ENCODE measurements at regions not wholly inside any gene's neighbourhood (a gene's known extent, or its start where the extent isn't known, plus 50 kb on each side); places are given as distances from the start of the nearest gene placed in this dataset.

DNA sequence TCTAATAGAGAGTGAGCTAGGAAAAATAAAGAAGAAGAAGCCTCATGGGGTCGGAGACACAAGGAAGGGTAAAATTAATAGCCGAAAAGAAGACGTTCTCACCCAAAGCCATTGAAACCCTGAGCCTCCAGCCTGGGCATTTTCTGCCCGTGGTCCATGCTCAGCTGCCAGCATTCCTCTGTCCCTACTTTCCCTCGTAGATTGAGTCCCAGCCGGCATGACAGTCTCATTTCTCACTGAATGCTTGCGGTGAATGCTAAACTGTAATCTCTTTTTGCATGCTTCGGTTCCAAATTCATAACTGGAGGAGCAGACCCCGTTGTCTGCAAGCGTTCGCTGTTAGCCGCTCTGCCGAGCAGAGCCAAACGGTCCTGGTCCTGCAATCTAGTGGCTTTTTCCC lies 54.0 kb upstream of the COX10 start:
- no peak overlapping the region for H3K4me3 ChIP-seq (ENCODE audit: control extremely low read depth in 1 of 5, extremely low read depth in 1 of 5, insufficient read depth in 1 of 5, low read depth in 2 of 5, low read length in 4 of 5)
- no peak for TF ChIP-seq EZH2 (IDR thresholded peaks at IDR 0.05; ENCODE audit: borderline replicate concordance, insufficient read depth, low read depth, low read length, poor library complexity, severe bottlenecking)
- TF ChIP-seq, protein P1, sequence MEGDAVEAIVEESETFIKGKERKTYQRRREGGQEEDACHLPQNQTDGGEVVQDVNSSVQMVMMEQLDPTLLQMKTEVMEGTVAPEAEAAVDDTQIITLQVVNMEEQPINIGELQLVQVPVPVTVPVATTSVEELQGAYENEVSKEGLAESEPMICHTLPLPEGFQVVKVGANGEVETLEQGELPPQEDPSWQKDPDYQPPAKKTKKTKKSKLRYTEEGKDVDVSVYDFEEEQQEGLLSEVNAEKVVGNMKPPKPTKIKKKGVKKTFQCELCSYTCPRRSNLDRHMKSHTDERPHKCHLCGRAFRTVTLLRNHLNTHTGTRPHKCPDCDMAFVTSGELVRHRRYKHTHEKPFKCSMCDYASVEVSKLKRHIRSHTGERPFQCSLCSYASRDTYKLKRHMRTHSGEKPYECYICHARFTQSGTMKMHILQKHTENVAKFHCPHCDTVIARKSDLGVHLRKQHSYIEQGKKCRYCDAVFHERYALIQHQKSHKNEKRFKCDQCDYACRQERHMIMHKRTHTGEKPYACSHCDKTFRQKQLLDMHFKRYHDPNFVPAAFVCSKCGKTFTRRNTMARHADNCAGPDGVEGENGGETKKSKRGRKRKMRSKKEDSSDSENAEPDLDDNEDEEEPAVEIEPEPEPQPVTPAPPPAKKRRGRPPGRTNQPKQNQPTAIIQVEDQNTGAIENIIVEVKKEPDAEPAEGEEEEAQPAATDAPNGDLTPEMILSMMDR (IDR thresholded peaks at IDR 0.05), result no peak
- H4K20me1 ChIP-seq (ENCODE audit: control insufficient read depth, insufficient read depth, low read length, poor library complexity, severe bottlenecking), result no peaks in the 10 kb centered on the region
- intact Hi-C loops (cut with micrococcal nuclease), result no loop called here
- H3K9ac ChIP-seq (ENCODE audit: low read length), result no peak overlapping the region
- no peaks in the 10 kb centered on the region for H3K9me3 Mint-ChIP-seq (ENCODE audit: insufficient read depth)
- H3K27me3 ChIP-seq (replicated peaks in 1 of 4; ENCODE audit: control extremely low read depth in 1 of 4, control insufficient read depth in 3 of 4, insufficient read depth in 4 of 4, low read length in 3 of 4), result peaks cover 0 to 2% (median 0%) of the 10 kb centered on the region in 4 experiments
- no peaks in the 10 kb centered on the region for H3K36me3 ChIP-seq (replicated peaks in 1 of 2; ENCODE audit: control extremely low read depth in 1 of 2, control insufficient read depth in 1 of 2, extremely low read depth in 1 of 2, insufficient read depth in 2 of 2, low read length in 1 of 2)
- 89% methylated on average over 13 of the region's 14 CpGs for WGBS (ENCODE audit: insufficient coverage)
- DNase-seq, result no peak
- no peak overlapping the region for H2AFZ ChIP-seq (ENCODE audit: insufficient read depth, low read depth, low read length, poor library complexity, severe bottlenecking)
- peaks cover 14% of the 10 kb centered on the region for H3K4me1 Mint-ChIP-seq
- no peak overlapping the region for H3K4me3 Mint-ChIP-seq
- H3K27ac Mint-ChIP-seq, result no peak overlapping the region
- no peaks in the 10 kb centered on the region for H3K27me3 Mint-ChIP-seq
- H3K9me3 ChIP-seq (ENCODE audit: control extremely low read depth in 1 of 3, control insufficient read depth in 2 of 3, insufficient read depth in 1 of 3, low read length in 2 of 3), result peaks cover 0 to 3% (median 0%) of the 10 kb centered on the region in 3 donors
- CTCF ChIA-PET, result no interaction called here
- H3K27ac ChIP-seq (ENCODE audit: low read length in 2 of 2), result no peak overlapping the region
- POLR2A ChIA-PET, result no interaction called here
- peaks cover 8 to 9% of the 10 kb centered on the region in 2 donors for H3K4me1 ChIP-seq (ENCODE audit: control insufficient read depth in 2 of 2, insufficient read depth in 2 of 2, low read length in 2 of 2)
- H3K4me2 ChIP-seq (replicated peaks; ENCODE audit: low read depth, low read length, poor library complexity, severe bottlenecking), result no peak overlapping the region
- no peaks in the 10 kb centered on the region for H3K79me2 ChIP-seq (ENCODE audit: control insufficient read depth, insufficient read depth, low read length)
- ATAC-seq (ENCODE audit: low read depth), result no peak

DNA sequence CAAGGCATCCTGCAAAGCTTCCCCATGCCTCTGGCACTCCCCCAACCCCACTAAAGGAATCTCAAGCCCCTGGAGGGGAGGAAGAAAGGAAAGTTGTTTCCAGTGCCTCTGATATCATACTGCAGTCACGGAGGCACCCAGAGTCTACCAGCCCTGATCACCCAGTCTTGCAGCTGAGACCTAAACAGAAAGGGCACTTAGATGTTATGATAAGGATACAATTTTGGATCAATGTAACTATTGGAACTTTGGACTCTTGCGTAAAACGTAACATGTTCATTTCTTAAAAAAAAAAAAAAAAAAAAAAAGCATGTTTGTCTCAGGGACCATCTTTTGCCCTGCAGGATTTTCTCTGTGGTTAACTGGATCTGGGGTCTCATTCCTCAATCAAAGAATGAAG lies 52.4 kb upstream of the COX10 start:
- Mint-ChIP-seq H3K4me3 (no peak overlapping the region), H3K27ac (no peak overlapping the region), H3K4me1 (peaks cover 5% of the 10 kb centered on the region), H3K27me3 (no peaks in the 10 kb centered on the region), H3K9me3 (ENCODE audit: insufficient read depth) (no peaks in the 10 kb centered on the region)
- Histone ChIP-seq H3K79me2 (ENCODE audit: control insufficient read depth, insufficient read depth, low read length) (no peaks in the 10 kb centered on the region), H3K27ac (ENCODE audit: low read length in 2 of 2) (no peak overlapping the region), H3K36me3 (replicated peaks in 1 of 2; ENCODE audit: control extremely low read depth in 1 of 2, control insufficient read depth in 1 of 2, extremely low read depth in 1 of 2, insufficient read depth in 2 of 2, low read length in 1 of 2) (no peaks in the 10 kb centered on the region), H3K4me3 (ENCODE audit: control extremely low read depth in 1 of 5, extremely low read depth in 1 of 5, insufficient read depth in 1 of 5, low read depth in 2 of 5, low read length in 4 of 5) (no peak overlapping the region), H3K27me3 (replicated peaks in 1 of 4; ENCODE audit: control extremely low read depth in 1 of 4, control insufficient read depth in 3 of 4, insufficient read depth in 4 of 4, low read length in 3 of 4) (peaks cover 0 to 2% (median 0%) of the 10 kb centered on the region in 4 experiments), H3K4me1 (ENCODE audit: control insufficient read depth in 2 of 2, insufficient read depth in 2 of 2, low read length in 2 of 2) (peaks cover 3 to 4% of the 10 kb centered on the region in 2 donors), H3K9me3 (ENCODE audit: control extremely low read depth in 1 of 3, control insufficient read depth in 2 of 3, insufficient read depth in 1 of 3, low read length in 2 of 3) (peaks cover 0 to 3% (median 0%) of the 10 kb centered on the region in 3 donors), H3K4me2 (replicated peaks; ENCODE audit: low read depth, low read length, poor library complexity, severe bottlenecking) (no peak overlapping the region), H3K9ac (ENCODE audit: low read length) (no peak overlapping the region), H2AFZ (ENCODE audit: insufficient read depth, low read depth, low read length, poor library complexity, severe bottlenecking) (no peak overlapping the region), H4K20me1 (ENCODE audit: control insufficient read depth, insufficient read depth, low read length, poor library complexity, severe bottlenecking) (no peaks in the 10 kb centered on the region)
- 100% methylated on average over 2 of the region's 3 CpGs for WGBS (ENCODE audit: insufficient coverage)
- ChIA-PET POLR2A (no interaction called here), CTCF (no interaction called here)
- no peak for ATAC-seq (ENCODE audit: low read depth)
- TF ChIP-seq EZH2 (IDR thresholded peaks at IDR 0.05; ENCODE audit: borderline replicate concordance, insufficient read depth, low read depth, low read length, poor library complexity, severe bottlenecking), result no peak
- TF ChIP-seq, protein P1 (IDR thresholded peaks at IDR 0.05), result no peak
- no peak for DNase-seq
- intact Hi-C loops (cut with micrococcal nuclease), result no loop called here

Data from B cell (primary cell).